CD4-positive, alpha-beta T cell treated with Interleukin-15 for 1 hour (primary cell): ENCODE measurements at regions not wholly inside any gene's neighbourhood (a gene's known extent, or its start where the extent isn't known, plus 50 kb on each side); places are given as distances from the start of the nearest gene placed in this dataset.
"Not testable (repeated sequence)": the region's sequence is repeated elsewhere in the genome, so short reads cannot be mapped to it uniquely, and the experiment has no call there.

Source experiments
- DNase-seq: peaks from one replicate; pipeline ENCODE4 v3.0.0-alpha.2; 2020

DNA sequence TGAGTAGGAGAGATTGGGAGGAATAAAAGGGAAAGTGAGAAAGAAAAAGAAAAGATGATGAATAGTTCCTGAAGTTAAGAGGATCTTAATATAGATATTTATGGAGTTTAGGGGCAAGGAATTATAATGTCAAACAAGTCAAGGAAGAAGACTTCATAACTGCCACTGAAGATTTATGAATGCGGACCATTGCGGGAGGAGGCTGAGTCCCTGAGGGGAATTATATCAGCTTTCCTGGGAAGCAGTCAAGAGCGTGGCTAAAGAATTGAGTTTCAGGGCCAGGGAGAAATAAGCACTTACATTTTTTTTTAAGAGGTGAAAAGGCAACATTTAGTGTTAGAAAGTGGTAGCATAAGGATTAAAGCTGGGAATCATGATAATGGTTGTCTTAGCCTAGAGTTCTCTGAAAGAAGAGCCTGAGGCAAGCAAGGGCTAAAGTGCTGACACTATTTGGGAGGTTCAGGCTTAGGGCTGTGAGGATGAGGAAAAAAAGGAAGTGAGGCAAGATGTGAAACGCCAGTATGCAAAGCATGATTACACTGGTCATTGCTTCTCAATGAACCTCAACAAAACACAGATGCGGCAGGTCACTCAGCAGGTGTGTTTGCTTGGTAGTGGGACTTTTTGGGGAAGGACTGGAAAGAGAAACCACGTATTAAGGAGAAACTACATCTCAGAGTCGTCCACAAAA, 217.1 kb downstream of the SLC4A3 start:
- no peak for DNase-seq

DNA sequence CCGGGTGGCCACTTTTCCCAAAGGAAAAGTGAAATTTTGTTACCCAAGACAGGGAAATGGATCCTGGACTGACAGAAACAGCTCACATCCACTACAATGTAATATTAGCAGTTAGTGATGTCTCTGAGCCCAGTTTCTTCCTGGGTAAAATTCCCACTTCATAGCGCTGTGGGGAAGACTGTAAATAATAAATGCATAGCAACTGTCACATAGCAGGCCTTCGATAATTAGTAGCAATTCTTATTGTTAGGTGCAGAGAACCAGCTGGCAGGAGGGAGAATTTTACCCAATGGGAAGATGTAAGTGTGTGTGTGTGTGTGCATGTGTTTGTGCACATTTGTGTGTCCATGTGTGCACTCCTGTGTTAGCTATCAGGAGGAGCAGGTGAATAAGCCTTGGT, 221.5 kb downstream of the SLC4A3 start:
- DNase-seq, result no peak

DNA sequence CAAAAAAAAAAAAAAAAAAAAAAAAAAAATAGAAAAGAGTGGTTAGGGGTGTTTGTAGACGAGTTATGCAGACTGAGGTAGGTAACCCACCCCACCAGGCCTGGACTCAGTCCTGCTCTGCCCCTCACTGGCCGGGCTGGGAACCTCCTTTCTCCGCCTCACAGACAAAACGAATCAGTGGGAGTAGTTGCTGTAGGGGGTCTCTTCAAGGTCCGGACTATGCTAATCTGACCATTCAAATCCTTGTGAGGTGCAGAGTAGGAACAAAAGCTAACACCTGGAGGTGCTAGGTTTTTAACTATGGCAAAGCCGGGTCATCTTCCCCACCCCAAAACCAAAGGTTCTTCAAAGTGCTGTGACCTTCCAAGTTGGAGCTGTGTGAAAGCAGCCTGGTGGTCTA, 223.7 kb downstream of the SLC4A3 start:
- no peak for DNase-seq

DNA sequence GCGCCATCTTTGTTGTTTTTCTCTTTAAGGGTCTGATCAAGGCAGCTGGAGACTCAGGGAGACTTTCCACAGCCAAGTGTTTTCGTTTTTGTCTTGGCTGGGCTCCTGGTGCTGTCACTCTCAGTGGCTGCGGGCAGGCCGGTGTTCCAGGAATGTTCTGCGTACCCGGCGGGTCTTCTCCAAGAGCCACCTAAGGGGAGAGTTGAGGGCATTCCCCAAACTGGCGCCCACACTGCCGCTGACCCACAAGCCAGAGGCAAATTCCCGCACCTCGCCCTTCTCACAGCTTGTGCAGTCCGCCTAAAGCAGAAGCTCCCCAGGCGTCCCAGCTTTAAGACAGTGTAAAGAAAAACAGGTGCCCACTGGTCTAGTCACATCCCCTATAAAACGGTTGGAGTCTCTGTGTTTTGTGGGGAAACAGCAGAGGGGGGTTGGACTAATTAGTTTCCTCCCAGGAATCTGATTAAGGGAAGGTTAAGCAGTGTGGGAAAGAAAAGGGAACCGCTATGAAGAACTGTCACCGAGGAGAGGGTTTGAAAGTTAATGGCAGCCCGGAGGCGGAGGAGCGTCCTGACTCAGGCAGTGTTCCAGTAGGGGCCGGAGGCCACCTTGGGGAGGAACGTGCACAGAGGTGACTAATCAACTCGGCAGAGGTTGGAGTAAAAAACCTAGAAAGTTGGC, 224.5 kb downstream of the SLC4A3 start:
- DNase-seq, result no peak

DNA sequence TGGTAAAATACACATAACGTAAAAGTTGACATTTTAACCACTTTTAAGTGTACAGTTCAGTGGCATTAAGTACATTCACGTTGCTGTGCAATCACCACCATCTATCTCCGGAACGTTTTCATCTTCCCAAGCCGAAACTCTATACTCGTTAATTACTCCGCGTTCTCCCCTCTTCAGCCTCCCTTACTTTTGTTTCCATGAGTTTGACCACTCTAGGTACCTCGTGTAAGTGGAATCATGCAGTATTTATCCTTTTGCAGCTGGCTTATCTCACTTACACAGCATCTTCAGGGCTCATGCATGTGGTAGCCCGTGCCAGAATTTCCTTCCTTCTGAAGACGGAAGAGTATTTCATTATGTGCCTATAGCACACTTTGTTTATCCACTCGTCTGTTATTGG, 225.2 kb downstream of the SLC4A3 start:
- no peak for DNase-seq

DNA sequence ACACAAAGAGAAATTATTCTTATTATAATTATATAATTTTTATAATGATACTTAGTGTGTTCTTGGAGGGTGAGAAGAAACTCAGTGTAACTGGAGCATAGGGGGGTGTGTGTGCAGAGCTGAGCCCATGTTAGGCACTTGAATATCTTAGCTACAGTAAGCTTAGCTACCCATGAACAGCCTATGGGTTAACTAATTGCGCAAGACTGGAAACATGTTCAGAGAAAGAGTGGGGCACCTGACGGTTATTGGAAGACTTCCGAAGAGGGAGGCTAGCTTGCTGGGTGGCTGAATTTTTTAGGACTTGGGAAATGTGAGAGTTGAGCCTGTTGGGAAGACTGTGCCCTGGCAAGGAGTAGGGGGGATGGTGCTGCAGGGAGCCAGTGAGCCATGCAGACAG, 229.2 kb downstream of the SLC4A3 start:
- DNase-seq, result no peak

DNA sequence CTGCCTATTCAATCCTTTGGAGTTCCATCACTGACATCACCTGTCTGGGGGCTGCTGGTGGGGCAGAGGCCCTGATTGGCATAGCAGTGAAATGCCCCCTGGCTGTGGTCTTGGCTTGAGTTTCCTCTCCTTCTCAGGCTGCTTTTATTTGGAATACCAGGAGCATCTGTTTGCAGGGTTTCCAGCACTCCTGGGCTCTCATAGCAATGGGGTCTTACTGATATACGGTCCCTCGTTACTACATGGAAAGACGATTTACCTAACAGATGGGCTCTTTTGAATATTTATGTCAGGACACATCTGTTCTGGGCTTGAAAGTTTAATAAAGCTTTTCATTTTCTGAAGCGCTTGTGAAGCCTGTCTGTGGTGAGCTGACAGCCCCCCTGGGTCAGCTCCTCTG, 230.3 kb downstream of the SLC4A3 start:
- no peak for DNase-seq

DNA sequence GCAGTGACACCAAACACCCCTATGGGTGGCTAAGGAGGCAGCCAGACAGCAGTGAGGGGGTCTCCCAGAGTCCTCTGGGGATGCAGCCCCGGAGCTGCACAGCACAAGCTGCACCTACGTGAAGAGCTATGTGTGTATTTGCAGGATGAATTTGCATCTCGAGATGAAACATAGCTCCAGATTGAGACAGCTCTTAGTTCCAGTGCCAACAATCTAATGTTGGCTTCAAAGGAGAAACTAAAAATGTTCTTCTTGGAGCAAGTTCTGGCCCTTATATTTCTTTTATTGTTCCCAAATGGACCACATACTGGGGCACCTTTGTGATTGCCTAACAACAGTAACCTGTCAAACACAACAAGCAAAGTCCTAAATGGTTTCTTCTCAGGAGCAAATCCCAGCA, 233.9 kb downstream of the SLC4A3 start:
- DNase-seq, result no peak

DNA sequence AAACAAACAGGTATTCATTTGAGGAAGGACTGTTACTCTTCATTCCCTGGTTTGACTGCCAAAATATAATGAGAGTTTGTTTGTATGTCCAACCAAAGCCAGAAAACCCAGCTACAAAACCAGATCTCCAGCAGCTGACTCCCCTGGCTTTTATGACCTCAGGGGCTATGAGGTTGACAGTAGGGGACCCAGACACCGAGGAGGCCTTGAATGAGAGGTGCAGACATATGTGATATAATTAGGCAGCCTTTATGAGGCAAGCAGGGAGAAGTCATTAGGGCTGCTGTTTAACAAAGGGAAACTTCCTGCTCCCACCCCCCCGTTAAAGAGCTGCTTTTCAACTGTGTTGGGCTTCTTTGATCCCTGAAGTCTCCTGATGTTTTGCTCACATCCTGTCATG, 236.7 kb downstream of the SLC4A3 start:
- no peak for DNase-seq

DNA sequence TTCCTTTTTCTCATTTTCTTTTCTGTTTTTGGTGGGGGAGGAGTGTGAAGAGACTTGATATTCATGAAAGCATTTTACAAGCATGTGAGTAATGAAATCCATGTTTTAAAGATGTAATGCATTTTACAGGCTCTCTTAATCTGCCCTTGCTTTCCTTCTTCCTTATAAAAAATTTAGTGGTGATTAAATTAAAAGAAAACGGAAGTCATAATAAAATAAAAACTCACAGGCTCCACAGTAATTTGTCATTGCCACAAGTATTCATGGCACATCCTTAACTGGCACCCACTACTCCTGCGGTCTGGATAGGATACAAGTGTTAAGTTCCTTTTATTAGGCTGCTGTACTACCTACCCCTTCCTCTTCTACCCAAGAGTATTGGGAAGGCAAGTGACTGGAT, 241.2 kb downstream of the SLC4A3 start:
- DNase-seq, result no peak

DNA sequence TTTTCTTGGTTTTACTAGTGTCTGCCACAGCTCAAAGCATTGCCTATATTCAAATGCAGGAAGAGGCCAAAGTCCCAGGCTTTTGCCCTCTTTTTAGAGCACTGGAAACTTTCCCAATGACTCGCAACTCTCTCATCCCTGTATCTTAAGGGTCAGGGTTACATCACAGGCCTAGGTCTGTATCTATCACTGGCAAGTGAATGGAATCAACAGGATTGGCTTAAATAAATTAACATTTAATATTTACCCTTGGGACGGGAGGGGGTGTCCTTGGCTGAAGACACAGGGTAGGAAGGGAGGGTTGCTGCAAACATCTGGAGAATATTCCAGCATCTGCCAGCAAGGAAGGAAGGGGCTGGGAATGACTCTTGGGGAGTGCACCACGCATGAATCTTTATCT, 242.6 kb downstream of the SLC4A3 start:
- no peak for DNase-seq

DNA sequence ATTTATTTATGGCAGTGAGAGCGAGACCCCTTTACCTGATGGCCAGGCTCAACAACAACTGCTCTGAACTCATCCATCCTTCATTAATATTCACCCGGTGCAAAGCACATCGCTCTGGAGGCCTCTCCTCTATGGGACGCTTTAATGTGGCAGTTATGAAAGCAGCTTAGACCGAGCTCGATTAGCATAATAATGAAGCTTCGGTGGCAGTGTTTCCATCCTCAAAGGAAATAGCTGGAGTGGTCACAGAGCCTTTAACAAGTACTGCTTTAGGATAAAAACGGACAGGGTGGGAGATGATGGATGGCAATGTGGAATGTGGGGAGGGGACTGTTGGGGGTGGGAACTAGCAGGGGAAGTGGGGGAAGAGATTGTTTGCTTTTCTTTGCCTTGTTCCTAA, 243.9 kb downstream of the SLC4A3 start:
- no peak for DNase-seq

DNA sequence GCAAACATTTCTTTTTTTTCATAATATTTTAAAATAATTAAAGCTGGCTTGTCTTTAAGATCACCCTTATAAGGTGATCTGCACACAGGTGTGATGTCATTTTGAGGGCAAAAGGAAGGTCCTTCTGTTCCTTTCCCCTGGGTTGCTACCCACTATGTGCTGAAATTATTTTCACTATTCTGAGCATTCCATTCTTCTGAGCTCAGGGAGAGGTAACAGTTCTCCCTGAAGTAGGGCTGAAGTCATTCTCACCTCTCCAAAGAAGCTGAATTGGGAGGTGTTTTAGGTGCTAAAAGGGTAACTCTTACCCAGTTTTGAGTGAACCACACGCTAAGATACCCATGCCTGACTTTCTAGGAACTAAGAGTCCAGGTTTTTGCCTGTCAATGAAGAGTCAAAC, 247.6 kb downstream of the SLC4A3 start:
- no peak for DNase-seq

DNA sequence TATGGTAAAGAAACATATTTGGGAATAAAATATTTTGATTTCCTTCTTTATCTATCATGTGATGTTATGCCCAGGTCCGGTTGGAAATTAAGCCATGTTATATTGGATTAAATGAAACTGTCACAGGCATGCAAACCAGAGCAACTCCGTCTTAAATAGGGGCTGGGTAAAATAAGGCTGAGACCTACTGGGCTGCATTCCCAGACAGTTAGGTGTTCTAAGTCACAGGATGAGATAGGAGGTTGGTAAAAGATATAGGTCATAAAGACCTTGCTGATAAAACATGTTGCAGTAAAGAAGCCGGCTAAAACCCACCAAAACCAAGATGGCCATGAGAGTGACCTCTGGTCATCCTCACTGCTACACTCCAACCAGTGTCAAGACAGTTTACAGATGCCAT, 248.6 kb downstream of the SLC4A3 start:
- not testable (repeated sequence) for DNase-seq

DNA sequence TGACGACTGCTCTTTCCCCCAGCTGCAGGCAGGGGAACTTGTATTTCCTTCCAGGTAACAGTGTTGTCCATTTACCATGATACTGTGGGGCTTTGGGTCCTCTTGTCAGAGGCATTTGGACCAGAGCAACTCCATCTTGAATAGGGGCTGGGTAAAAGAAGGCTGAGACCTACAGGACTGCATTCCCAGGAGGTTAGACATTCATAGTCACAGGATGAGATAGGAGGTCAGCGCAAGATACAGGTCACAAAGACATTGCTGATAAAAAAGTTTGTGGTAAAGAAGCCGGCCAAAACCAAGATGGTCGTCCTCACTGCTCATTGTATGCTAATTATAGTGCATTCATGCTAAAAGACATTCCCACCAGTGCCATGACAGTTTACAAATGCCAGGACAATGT, 249.5 kb downstream of the SLC4A3 start:
- no peak for DNase-seq

DNA sequence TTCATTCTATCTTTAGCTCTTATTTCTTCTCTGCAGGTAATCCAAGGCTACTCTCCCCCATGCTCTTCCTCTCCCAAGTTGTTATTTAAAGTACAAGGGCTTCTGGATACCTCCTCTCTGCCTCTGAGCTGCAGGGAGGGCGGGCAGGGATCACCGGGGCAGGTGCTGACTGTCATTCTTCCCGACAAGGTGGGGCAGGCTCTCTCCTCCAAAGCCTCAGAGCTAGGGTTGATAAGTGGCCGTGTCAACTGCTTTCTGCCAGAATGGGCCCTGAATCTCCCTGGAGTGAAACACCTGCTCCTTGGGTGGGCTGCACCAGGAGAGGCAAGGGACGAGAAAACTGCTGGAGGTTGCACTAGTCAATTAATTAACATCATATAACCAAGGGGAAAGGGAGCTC, 250.3 kb downstream of the SLC4A3 start:
- DNase-seq, result no peak

DNA sequence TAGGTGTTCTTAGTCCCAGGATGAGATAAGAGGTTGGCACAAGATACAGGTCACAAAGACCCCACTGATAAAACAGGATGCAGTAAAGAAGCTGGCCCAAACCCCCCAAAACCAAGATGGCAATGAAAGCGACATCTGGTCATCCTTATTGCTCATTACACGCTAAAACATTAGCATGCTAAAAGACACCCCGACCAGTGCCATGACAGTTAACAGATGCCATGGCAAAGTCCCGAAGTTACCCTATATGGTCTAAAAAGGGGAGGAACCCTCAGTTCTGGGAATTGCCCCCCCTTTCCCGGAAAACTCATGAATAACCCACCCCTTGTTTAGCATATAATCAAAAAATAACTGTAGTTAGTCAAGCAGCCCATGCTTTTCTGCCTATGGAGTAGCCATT, 251.1 kb downstream of the SLC4A3 start:
- no peak for DNase-seq

DNA sequence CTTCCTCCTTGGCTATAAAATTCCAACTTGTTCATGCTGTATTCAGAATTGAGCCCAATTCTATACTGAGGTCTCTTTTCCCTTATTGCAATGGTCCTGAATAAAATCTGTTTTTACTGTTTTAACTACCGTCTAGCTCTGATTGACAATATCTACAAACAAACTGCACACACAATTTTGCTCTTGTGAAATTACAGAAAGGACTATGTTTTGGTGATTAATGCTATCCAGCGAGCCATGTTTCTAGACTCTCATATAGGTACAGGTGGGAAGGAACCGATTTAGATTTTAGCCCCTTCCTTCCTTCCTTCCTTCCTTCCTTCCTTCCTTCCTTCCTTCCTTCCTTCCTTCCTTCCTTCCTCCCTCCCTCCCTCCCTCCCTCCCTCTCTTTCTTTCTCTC, 254.4 kb downstream of the SLC4A3 start:
- no peak for DNase-seq

DNA sequence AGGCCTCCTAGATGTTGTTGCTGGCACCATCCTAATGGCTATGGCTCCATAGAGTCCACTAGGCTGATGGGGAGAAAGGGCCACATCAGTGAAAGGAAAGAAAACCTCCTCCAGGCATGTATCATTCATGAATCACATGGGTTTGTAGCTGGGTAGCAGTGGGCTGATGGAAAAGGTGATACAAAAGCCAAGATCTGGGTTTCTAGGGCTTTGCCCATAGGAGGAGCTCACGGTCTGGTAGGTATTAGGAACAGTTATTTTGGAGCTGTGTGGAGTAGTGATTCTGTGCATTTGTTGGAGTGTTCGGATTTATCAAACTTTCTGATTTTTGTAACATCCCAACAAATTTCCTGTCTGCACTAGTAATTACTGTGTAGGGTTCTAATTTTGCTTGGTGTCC, 259.2 kb downstream of the SLC4A3 start:
- DNase-seq, result no peak

DNA sequence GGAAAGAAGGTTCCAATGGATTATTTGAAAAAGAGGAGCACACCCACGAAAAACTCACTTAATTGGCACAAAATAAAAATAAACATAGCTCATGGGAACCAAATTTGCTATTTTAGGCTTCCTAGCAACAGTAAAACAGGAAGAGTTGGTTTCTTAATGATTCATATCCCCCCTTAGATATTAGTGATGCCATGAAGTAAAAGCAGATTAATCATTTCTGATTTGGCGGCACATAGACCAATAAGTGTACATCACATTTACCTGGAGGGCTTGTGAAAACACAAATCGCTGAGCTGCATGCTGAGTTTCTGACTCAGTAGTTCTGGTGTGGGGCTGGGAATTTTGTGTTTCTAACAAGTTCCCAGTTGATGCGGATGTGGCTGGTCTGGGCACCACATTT, 260.4 kb downstream of the SLC4A3 start:
- DNase-seq, result no peak

DNA sequence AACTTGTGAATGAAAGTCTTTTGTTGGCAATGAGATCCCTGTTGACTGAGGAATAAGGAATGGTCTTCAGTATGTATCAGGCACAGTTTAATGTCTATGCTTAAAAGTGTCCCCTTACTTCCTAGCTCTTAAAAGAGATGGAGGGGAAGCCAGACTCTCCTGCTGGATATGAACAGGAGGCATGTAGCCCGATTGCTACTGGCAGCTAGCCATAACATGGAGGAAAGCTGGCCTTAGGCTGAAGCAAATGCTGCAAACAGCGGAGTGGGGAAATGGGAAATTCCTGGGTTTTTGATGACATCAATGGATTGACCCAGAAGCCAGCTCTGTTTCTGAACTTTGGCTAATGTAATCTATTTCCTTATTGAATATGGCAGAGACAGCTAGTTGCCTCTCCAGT, 266.1 kb downstream of the SLC4A3 start:
- no peak for DNase-seq

DNA sequence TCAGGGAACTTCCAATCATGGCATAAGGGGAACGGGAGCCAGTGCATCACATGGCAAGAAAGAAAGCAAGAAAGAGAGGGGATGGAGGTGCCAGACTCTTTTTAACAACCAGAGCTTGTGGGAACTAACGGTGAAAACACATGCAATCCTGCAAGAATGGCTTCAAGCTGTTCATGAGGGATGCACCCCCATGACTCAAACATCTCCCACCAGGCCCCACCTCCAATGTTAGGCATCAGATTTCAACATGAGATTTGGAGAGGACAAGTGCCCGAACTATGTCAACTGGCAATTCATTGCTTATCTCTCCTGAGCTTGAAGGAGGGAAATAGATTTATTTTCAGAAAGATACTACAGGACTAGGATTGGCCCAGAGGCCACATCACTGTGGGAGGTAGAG, 270.0 kb downstream of the SLC4A3 start:
- no peak for DNase-seq

DNA sequence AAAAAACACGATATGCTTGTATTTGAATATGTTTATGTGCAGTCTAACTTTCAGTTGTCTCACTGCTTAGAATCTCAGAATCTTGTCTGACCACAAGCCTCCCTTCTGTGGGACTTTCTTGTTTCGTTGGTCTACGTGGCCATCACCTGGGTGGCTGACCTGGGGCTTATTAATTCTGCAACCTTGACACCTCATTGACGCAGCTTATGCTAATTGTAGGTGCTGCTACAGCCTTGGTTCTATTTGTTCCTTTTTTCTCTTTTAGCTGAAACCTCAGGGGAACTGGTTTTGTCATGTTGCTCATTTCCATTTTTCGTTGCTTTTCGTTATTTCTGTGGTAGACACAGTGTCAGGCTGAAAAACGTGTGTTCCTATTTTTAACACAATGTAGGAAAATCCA, 273.7 kb downstream of the SLC4A3 start:
- DNase-seq, result no peak

DNA sequence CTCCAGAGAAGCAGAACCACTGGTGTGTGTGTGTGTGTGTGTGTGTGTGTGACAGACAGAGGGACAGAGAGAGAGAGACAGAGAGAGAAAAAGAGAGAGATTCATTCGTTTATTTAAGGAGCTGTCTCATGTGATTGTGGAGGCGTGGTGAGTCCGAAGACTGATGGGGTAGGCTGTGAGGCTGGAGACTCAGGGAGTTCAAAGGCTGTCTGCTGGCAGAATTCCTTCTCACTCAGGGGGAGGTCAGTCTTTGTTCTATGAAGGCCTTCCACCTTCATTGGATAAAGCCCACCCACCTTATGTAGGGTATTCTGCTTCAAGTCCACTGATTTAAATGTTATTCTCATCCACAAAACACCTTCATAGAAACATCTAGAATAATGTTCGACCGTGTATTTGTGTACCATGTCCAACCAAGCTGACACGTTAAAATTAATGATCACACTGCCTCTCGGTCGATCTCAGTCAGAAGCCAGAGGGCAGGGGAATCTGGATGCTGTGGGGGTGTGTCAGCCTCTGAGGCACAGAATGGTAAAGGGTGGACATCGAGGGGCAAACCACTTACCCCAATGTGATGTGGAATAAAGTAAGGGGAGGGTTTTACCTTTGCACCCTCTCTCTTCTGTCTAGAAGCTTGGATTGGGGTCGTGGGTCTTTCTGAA, 275.6 kb downstream of the SLC4A3 start:
- DNase-seq, result no peak

DNA sequence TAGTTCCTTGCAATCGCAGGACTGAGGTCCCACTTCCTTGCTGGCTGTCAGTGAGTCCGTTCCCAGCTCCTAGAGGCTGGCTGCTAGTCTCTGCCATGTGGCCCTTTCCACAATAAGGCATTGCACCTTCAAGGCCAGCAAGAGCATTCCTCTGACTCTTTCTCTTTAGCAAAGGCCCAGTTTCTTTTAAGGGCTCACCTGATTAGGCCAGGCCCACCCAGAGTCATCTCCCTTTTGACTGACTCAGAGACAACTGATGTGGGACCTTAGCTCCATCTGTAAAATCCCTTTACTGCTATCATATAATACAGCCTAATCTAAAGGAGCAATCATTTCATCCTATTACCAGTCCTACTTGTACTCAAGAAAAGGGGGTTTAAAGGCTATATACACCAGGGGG, 278.2 kb downstream of the SLC4A3 start:
- no peak for DNase-seq
